Activated CD4-positive, alpha-beta T cell treated with anti-CD3 and anti-CD28 coated beads for 24 hours (primary cell): ENCODE measurements at regions not wholly inside any gene's neighbourhood (a gene's known extent, or its start where the extent isn't known, plus 50 kb on each side); places are given as distances from the start of the nearest gene placed in this dataset.

Experiments used
- DNase-seq, 2 donors: peaks; one replicate each; pipeline ENCODE4 v3.0.0-alpha.2; 2020; ENCODE audit warnings: low read depth in 2 of 2

- no peak for DNase-seq
These were observed 625.7 kb downstream of the FAT4 start for GRCh38 chr4:125940426-125940825.

- no peak for DNase-seq
These were observed 630.2 kb downstream of the FAT4 start for GRCh38 chr4:125944966-125945365.

GRCh38 chr4:125948021-125948420 lies 633.3 kb downstream of the FAT4 start:
- DNase-seq, result no peak

GRCh38 chr4:125951261-125951887 lies 636.6 kb downstream of the FAT4 start:
- DNase-seq, result no peak

GRCh38 chr4:125952631-125953030 lies 637.9 kb downstream of the FAT4 start:
- no peak for DNase-seq

- DNase-seq, result no peak
These were observed 641.5 kb downstream of the FAT4 start for GRCh38 chr4:125956276-125956675.

GRCh38 chr4:125958519-125958918 lies 643.8 kb downstream of the FAT4 start:
- no peak for DNase-seq

- no peak for DNase-seq
These were observed 646.9 kb downstream of the FAT4 start for GRCh38 chr4:125961626-125962025.

- DNase-seq, result no peak
These were observed 661.2 kb downstream of the FAT4 start for GRCh38 chr4:125975861-125976397.

GRCh38 chr4:125979950-125980349 lies 665.2 kb downstream of the FAT4 start:
- no peak for DNase-seq

- no peak for DNase-seq
These were observed 668.4 kb downstream of the FAT4 start for GRCh38 chr4:125983168-125983567.

GRCh38 chr4:125985856-125986255 lies 671.1 kb downstream of the FAT4 start:
- no peak for DNase-seq

GRCh38 chr4:125986307-125986706 lies 671.6 kb downstream of the FAT4 start:
- no peak for DNase-seq

- no peak for DNase-seq
These were observed 673.7 kb downstream of the FAT4 start for GRCh38 chr4:125988464-125988863.

- DNase-seq, result no peak
These were observed 676.6 kb downstream of the FAT4 start for GRCh38 chr4:125991398-125991797.

- DNase-seq, result no peak
These were observed 678.1 kb downstream of the FAT4 start for GRCh38 chr4:125992891-125993290.

- no peak for DNase-seq
These were observed 679.3 kb downstream of the FAT4 start for GRCh38 chr4:125994024-125994423.

GRCh38 chr4:125994430-125994829 lies 679.7 kb downstream of the FAT4 start:
- no peak for DNase-seq

GRCh38 chr4:126004941-126005340 lies 690.2 kb downstream of the FAT4 start:
- DNase-seq, result no peak

GRCh38 chr4:126007142-126007541 lies 692.4 kb downstream of the FAT4 start:
- DNase-seq, result no peak

- no peak for DNase-seq
These were observed 698.0 kb downstream of the FAT4 start for GRCh38 chr4:126012691-126013290.

GRCh38 chr4:126018274-126018673 lies 703.5 kb downstream of the FAT4 start:
- DNase-seq, result no peak

GRCh38 chr4:126023896-126024295 lies 709.1 kb downstream of the FAT4 start:
- DNase-seq, result no peak

GRCh38 chr4:126027601-126028000 lies 712.8 kb downstream of the FAT4 start:
- no peak for DNase-seq
